Astrocyte (in vitro differentiated cells and primary cell): ENCODE measurements at regions not wholly inside any gene's neighbourhood (a gene's known extent, or its start where the extent isn't known, plus 50 kb on each side); places are given as distances from the start of the nearest gene placed in this dataset.

Experiments
- DNase-seq: peaks from one replicate; pipeline ENCODE4 v3.0.0-alpha.2; 2010; ENCODE audit warnings: low read depth
- FAIRE-seq: peaks from 2 replicates; lab custom pipeline; 2011; peaks lifted over from hg19 to GRCh38; lab: Jason Lieb, UNC
- H2AFZ ChIP-seq: 2 replicates; pipeline ENCODE4 v1.6.0; 2012; ENCODE audit warnings: low read depth, low read length, inconsistent platforms
- H3K27ac ChIP-seq: 2 replicates; pipeline ENCODE4 v1.5.1; 2011; ENCODE audit warnings: low read depth, low read length, inconsistent platforms
- H3K27me3 ChIP-seq: 2 replicates; pipeline ENCODE4 v1.6.0; 2011; ENCODE audit warnings: low read length, inconsistent platforms; ENCODE audit not compliant: insufficient read depth
- H3K36me3 ChIP-seq: 2 replicates; pipeline ENCODE4 v1.5.1; 2011; ENCODE audit warnings: low read length, inconsistent platforms; ENCODE audit not compliant: insufficient read depth
- H3K4me1 ChIP-seq: 2 replicates; pipeline ENCODE4 v1.5.1; 2011; ENCODE audit warnings: low read length, inconsistent platforms; ENCODE audit not compliant: insufficient read depth
- H3K4me2 ChIP-seq: 2 replicates; pipeline ENCODE4 v1.6.0; 2012; ENCODE audit warnings: low read length, inconsistent platforms
- H3K4me3 ChIP-seq: 2 replicates; pipeline ENCODE4 v1.5.1; 2011; ENCODE audit warnings: low read depth, mild to moderate bottlenecking, low read length, inconsistent platforms; ENCODE audit not compliant: insufficient read depth
- H3K79me2 ChIP-seq: 2 replicates; pipeline ENCODE4 v1.6.0; 2012; ENCODE audit warnings: mild to moderate bottlenecking, low read length, inconsistent platforms; ENCODE audit not compliant: insufficient read depth
- H3K9ac ChIP-seq: 2 replicates; pipeline ENCODE4 v1.6.0; 2012; ENCODE audit warnings: mild to moderate bottlenecking, low read length, inconsistent platforms
- H3K9me3 ChIP-seq: 2 replicates; pipeline ENCODE4 v1.5.1; 2012; ENCODE audit warnings: low read depth, mild to moderate bottlenecking, low read length, inconsistent platforms; ENCODE audit not compliant: insufficient read depth
- H4K20me1 ChIP-seq: 2 replicates; pipeline ENCODE4 v1.6.0; 2012; ENCODE audit warnings: low read length, inconsistent platforms; ENCODE audit not compliant: insufficient read depth
- H3K27ac Mint-ChIP-seq: one replicate; pipeline ENCODE4 v1.8.0; 2021; ENCODE audit warnings: mild to moderate bottlenecking, mixed read lengths; ENCODE audit not compliant: unreplicated experiment
- H3K27me3 Mint-ChIP-seq: one replicate; pipeline ENCODE4 v1.8.0; 2021; ENCODE audit warnings: low read depth, mixed read lengths; ENCODE audit not compliant: unreplicated experiment
- H3K36me3 Mint-ChIP-seq: one replicate; pipeline ENCODE4 v1.8.0; 2021; ENCODE audit warnings: low read depth, mixed read lengths; ENCODE audit not compliant: unreplicated experiment
- H3K4me1 Mint-ChIP-seq: one replicate; pipeline ENCODE4 v1.8.0; 2021; ENCODE audit warnings: low read depth, mixed read lengths; ENCODE audit not compliant: unreplicated experiment
- H3K4me3 Mint-ChIP-seq: one replicate; pipeline ENCODE4 v1.8.0; 2021; ENCODE audit warnings: mild to moderate bottlenecking, moderate library complexity, mixed read lengths; ENCODE audit not compliant: unreplicated experiment
- H3K9me3 Mint-ChIP-seq: one replicate; pipeline ENCODE4 v1.8.0; 2021; ENCODE audit warnings: mild to moderate bottlenecking, mixed read lengths; ENCODE audit not compliant: unreplicated experiment
- EZH2 ChIP-seq: IDR thresholded peaks from 2 replicates; pipeline ENCODE4 v1.6.1; 2012; ENCODE audit warnings: mild to moderate bottlenecking, low read length, inconsistent platforms; ENCODE audit not compliant: insufficient read depth
- TF ChIP-seq, protein P1 (sequence below): IDR thresholded peaks from 2 replicates; pipeline ENCODE4 v1.5.1; 2011; ENCODE audit warnings: low read depth, mild to moderate bottlenecking, inconsistent platforms, low read length, moderate library complexity; ENCODE audit not compliant: insufficient read depth

DNA sequence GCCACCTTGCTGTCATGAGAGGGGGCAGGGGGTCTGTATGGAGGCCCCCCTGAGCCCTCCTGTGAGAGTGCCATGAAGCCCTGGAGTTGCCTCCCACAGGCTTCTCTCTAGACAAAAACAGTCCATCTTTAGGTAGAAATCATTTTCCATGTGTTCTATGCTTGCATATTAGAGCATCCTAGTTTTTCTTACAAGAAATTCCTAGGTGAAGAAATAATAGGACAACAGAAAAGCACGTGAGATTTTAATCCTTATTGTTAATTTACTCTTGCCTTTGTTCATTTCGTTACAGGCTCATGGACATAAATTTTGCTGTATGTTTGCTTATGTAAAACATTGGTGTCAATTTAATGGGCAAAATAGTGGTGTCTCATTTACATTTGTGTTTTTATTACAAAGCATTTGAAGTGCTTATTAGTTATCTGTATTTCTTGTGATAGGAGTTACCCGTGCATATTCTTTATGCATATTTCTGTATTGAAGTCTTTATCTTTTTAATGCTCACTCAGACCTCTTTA is 336.9 kb upstream of the RAB6C start:
- Histone ChIP-seq H3K4me3 (no peak overlapping the region), H3K27me3 (no peaks in the 10 kb centered on the region), H4K20me1 (no peaks in the 10 kb centered on the region), H3K4me2 (no peak overlapping the region), H3K27ac (no peak overlapping the region), H3K79me2 (no peaks in the 10 kb centered on the region), H2AFZ (no peak overlapping the region), H3K36me3 (no peaks in the 10 kb centered on the region), H3K9ac (no peak overlapping the region), H3K9me3 (peaks cover 6% of the 10 kb centered on the region), H3K4me1 (no peaks in the 10 kb centered on the region)
- H3K27me3 Mint-ChIP-seq = peaks cover 9% of the 10 kb centered on the region
- H3K9me3 Mint-ChIP-seq = no peaks in the 10 kb centered on the region
- no peaks in the 10 kb centered on the region for H3K36me3 Mint-ChIP-seq
- H3K4me3 Mint-ChIP-seq = no peak overlapping the region
- no peaks in the 10 kb centered on the region for H3K4me1 Mint-ChIP-seq
- FAIRE-seq = no peak
- no peak overlapping the region for H3K27ac Mint-ChIP-seq
- TF ChIP-seq EZH2 = no peak
- TF ChIP-seq, protein P1, sequence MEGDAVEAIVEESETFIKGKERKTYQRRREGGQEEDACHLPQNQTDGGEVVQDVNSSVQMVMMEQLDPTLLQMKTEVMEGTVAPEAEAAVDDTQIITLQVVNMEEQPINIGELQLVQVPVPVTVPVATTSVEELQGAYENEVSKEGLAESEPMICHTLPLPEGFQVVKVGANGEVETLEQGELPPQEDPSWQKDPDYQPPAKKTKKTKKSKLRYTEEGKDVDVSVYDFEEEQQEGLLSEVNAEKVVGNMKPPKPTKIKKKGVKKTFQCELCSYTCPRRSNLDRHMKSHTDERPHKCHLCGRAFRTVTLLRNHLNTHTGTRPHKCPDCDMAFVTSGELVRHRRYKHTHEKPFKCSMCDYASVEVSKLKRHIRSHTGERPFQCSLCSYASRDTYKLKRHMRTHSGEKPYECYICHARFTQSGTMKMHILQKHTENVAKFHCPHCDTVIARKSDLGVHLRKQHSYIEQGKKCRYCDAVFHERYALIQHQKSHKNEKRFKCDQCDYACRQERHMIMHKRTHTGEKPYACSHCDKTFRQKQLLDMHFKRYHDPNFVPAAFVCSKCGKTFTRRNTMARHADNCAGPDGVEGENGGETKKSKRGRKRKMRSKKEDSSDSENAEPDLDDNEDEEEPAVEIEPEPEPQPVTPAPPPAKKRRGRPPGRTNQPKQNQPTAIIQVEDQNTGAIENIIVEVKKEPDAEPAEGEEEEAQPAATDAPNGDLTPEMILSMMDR = no peak
- DNase-seq = no peak

DNA sequence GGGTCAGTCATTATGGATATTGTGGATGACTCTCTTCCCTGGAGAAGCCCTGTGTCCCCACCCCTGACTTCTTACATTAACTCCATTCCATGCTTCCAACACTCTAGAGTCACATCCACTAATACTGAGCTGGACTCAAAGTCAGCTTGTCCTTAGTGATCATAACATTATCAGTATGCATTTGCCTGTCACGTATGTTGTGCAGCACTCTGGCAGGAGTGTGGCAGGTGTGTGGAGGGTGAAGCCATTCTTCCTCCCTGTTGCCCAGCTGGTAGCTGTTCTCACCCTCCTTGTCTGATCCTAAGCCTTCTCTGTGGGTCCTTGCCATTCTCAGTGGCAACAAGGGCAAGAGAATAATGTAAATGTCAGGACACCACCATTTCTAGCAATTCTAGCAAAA is 334.1 kb upstream of the RAB6C start:
- DNase-seq (no peak), FAIRE-seq (no peak)
- no peak overlapping the region for H3K4me3 Mint-ChIP-seq
- Histone ChIP-seq H3K9ac (no peak overlapping the region), H3K27ac (no peak overlapping the region), H2AFZ (no peak overlapping the region), H3K27me3 (no peaks in the 10 kb centered on the region), H3K9me3 (peaks cover 6% of the 10 kb centered on the region), H4K20me1 (no peaks in the 10 kb centered on the region), H3K4me2 (no peak overlapping the region), H3K4me3 (no peak overlapping the region), H3K79me2 (no peaks in the 10 kb centered on the region), H3K36me3 (no peaks in the 10 kb centered on the region), H3K4me1 (no peaks in the 10 kb centered on the region)
- H3K27me3 Mint-ChIP-seq = peaks cover 5% of the 10 kb centered on the region
- H3K4me1 Mint-ChIP-seq = no peaks in the 10 kb centered on the region
- TF ChIP-seq EZH2 = no peak
- TF ChIP-seq, protein P1 = no peak
- H3K9me3 Mint-ChIP-seq = no peaks in the 10 kb centered on the region
- H3K27ac Mint-ChIP-seq = no peak overlapping the region
- H3K36me3 Mint-ChIP-seq = no peaks in the 10 kb centered on the region

DNA sequence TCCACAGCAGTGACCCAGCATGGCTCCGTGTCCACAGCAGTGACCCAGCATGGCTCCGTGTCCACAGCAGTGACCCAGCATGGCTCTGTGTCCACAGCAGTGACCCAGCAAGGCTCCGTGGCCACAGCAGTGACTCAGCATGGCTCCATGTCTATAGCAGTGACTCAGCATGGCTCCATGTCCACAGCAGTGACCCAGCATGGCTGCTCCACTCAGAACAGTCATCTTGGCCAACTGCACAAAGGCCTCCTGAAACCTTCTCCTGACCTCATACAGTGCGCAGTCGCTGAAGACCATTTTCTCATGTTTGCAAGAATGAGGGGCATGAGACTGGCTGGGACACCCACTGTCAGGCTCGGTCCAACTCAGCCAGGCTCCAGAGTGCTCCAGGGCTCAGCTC is 333.4 kb upstream of the RAB6C start:
- Histone ChIP-seq H3K36me3 (no peaks in the 10 kb centered on the region), H3K4me3 (no peak overlapping the region), H3K4me1 (no peaks in the 10 kb centered on the region), H3K9me3 (peaks cover 6% of the 10 kb centered on the region), H4K20me1 (no peaks in the 10 kb centered on the region), H3K4me2 (no peak overlapping the region), H3K27me3 (no peaks in the 10 kb centered on the region), H3K79me2 (no peaks in the 10 kb centered on the region), H3K27ac (no peak overlapping the region), H2AFZ (no peak overlapping the region), H3K9ac (no peak overlapping the region)
- Mint-ChIP-seq H3K27ac (no peak overlapping the region), H3K4me1 (no peaks in the 10 kb centered on the region), H3K36me3 (no peaks in the 10 kb centered on the region), H3K9me3 (no peaks in the 10 kb centered on the region), H3K27me3 (peaks cover 5% of the 10 kb centered on the region), H3K4me3 (no peak overlapping the region)
- FAIRE-seq (no peak), DNase-seq (no peak)
- no peak for TF ChIP-seq EZH2
- TF ChIP-seq, protein P1 = no peak
